ENCODE measurements at regions not wholly inside any gene's neighbourhood (a gene's known extent, or its start where the extent isn't known, plus 50 kb on each side); places are given as distances from the start of the nearest gene placed in this dataset.

GRCh38 chr13:30120133-30120822, 187.1 kb downstream of the KATNAL1 start:
- TF ChIP-seq ZNF274 (IDR thresholded peaks at IDR 0.05; ENCODE audit: borderline replicate concordance, extremely low read depth, low read length) (no peak), POLR2A (IDR thresholded peaks at IDR 0.05; ENCODE audit: control extremely low read depth in 1 of 2, low read depth in 2 of 2, low read length in 2 of 2) (no peak), POLR2AphosphoS5 (IDR thresholded peaks at IDR 0.05; ENCODE audit: low read depth, low read length) (no peak)
